Lung (tissue), 11 donors: ENCODE measurements at regions not wholly inside any gene's neighbourhood (a gene's known extent, or its start where the extent isn't known, plus 50 kb on each side); places are given as distances from the start of the nearest gene placed in this dataset.

Experiments used
- ATAC-seq: fragments of 200-7000 bp; cut with Tn5 transposase; one replicate; pipeline ENCODE4 v1.9.1; 2020; ENCODE audit warnings: moderate number of reproducible peaks; ENCODE audit not compliant: insufficient read depth, low FRiP score
- DNase-seq, 3 donors: peaks; one replicate each; pipeline ENCODE4 v3.0.0-alpha.2; 2013 to 2017
- H3K27ac ChIP-seq, 2 donors: one replicate each; pipeline ENCODE4 v1.5.1; 2013; ENCODE audit warnings: mild to moderate bottlenecking in 2 of 2, moderate library complexity in 2 of 2, control low read depth in 1 of 2, inconsistent platforms in 1 of 2, low read depth in 1 of 2, low read length in 1 of 2
- H3K27me3 ChIP-seq, 3 donors: one replicate each; pipeline ENCODE4 v1.5.1; 2013; ENCODE audit warnings: low read length in 2 of 3; ENCODE audit not compliant: control insufficient read depth in 3 of 3, insufficient read depth in 3 of 3
- H3K36me3 ChIP-seq, 4 donors: one replicate each; pipeline ENCODE4 v1.5.1; 2013; ENCODE audit warnings: low read length in 4 of 4, mild to moderate bottlenecking in 1 of 4, moderate library complexity in 1 of 4; ENCODE audit not compliant: control insufficient read depth in 4 of 4, insufficient read depth in 4 of 4
- H3K4me1 ChIP-seq, 5 donors: one replicate each; pipeline ENCODE4 v1.5.1; 2013; ENCODE audit warnings: low read length in 5 of 5, mild to moderate bottlenecking in 2 of 5, moderate library complexity in 1 of 5; ENCODE audit not compliant: control insufficient read depth in 5 of 5, insufficient read depth in 5 of 5
- H3K4me3 ChIP-seq: one replicate; pipeline ENCODE4 v1.5.1; 2013; ENCODE audit warnings: mild to moderate bottlenecking, control low read depth, moderate library complexity
- H3K9ac ChIP-seq, 2 donors: one replicate each; pipeline ENCODE4 v1.5.1; 2013; ENCODE audit warnings: low read length in 2 of 2, control low read depth in 1 of 2; ENCODE audit not compliant: insufficient read depth in 1 of 2
- H3K9me3 ChIP-seq, 4 donors: one replicate each; pipeline ENCODE4 v1.5.1; 2013; ENCODE audit warnings: low read length in 3 of 4, mild to moderate bottlenecking in 1 of 4, moderate library complexity in 1 of 4; ENCODE audit not compliant: control insufficient read depth in 4 of 4, insufficient read depth in 3 of 4
- CTCF ChIP-seq: IDR thresholded peaks from 2 replicates; pipeline ENCODE4 v1.5.1; 2012; ENCODE audit warnings: mild to moderate bottlenecking; ENCODE audit errors: control extremely low read depth, extremely low read depth
- WGBS, 2 donors: extraction: QIAGEN DNeasy Blood & Tissue Kit; methylation state at CpG; one replicate each; pipeline ENCODE4 v1.1.7; 2013; 5-methylcytosine and 5-hydroxymethylcytosine counted together
- donor health status: control.
- donor health status: control.
- donor health status: Bipolar disorder and iron deficiency.
- donor health status: healthy.
- donor health status: DM: yes; HTN: yes; CAD: no.

DNA sequence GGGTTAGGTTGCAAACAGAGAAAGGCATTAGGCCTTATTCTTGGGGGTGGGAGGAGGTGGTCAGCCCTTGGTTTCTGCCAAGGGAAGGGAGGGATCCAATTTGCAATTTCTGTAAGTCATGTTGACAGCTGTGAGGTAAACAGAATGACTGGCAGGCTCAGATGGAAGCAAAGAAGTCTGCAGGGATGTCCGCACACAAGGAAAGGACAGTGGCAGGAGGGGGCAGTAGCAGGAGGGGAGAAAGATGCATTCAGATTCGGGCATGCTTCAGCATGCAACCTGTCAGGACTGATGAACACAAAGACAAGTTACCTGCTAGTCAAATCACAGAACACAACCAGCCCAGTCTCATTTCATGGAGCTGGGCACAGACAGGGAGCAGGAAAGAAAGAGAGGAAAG lies 217.9 kb upstream of the FOXA2 start:
- Histone ChIP-seq H3K9me3 (no peaks in the 10 kb centered on the region), H3K36me3 (no peaks in the 10 kb centered on the region), H3K9ac (no peak overlapping the region), H3K27ac (no peak overlapping the region), H3K27me3 (no peaks in the 10 kb centered on the region), H3K4me1 (peaks cover 0 to 13% (median 3%) of the 10 kb centered on the region in 5 donors), H3K4me3 (no peak overlapping the region)
- ATAC-seq (no peak), DNase-seq (no peak)
- WGBS, 2 donors = 79 to 80% methylated on average over 2 of the region's 2 CpGs
- no peak for TF ChIP-seq CTCF

DNA sequence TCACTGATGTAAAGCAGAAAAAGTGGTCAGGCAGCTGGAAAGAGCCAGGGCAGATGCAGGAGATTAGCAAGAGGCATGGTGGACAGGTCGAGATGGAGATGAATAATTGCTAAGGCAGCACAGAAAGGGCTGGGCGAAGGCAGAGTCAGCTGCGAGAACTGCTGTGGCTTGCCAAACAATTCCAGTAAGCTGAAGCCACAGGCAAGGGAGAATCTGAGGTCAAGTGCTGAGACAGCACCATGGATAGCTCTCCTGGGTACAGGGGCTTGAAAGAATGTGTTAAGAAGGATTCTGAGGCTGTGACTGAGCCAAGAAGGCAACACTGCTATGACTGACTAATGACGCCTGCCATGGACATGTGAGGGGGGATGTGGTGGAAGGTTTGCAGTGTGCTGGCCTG lies 220.8 kb upstream of the FOXA2 start:
- DNase-seq (peak; percentile 65 to 83 (median 72)), ATAC-seq (peak; percentile 69)
- no peaks in the 10 kb centered on the region for H3K27me3 ChIP-seq
- no peaks in the 10 kb centered on the region for H3K9me3 ChIP-seq
- no peak overlapping the region for H3K9ac ChIP-seq
- no peaks in the 10 kb centered on the region for H3K36me3 ChIP-seq
- H3K4me1 ChIP-seq = peaks cover 0 to 17% (median 6%) of the 10 kb centered on the region in 5 donors
- H3K4me3 ChIP-seq = no peak overlapping the region
- WGBS, 2 donors = 72 to 74% methylated on average over 4 of the region's 4 CpGs
- no peak overlapping the region for H3K27ac ChIP-seq
- no peak for TF ChIP-seq CTCF

DNA sequence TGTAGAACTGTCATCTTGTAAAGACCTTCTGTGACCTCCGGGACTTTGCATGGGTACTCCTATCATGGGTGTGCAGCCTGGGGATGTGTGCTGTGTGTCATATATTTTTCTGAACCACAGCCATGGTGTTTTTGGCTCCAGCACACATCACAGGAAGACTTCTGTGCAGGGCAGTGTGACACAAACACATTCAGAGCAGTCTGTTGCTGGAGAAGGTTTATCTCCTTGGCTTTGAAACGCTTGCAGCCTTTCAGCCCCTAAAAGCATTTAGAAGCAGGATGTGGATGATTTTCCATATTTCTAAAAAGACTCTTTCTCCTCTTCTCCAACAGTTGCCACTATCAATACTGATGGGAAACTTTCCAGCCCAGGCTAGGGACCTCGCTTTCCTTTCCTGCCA lies 221.6 kb upstream of the FOXA2 start:
- no peak for TF ChIP-seq CTCF
- H3K4me3 ChIP-seq = no peak overlapping the region
- no peaks in the 10 kb centered on the region for H3K27me3 ChIP-seq
- no peak overlapping the region for H3K27ac ChIP-seq
- peaks cover 0 to 17% (median 6%) of the 10 kb centered on the region in 5 donors for H3K4me1 ChIP-seq
- no peak overlapping the region for H3K9ac ChIP-seq
- 87 to 94% methylated on average over 3 of the region's 3 CpGs for WGBS, 2 donors
- ATAC-seq = no peak
- H3K36me3 ChIP-seq = no peaks in the 10 kb centered on the region
- H3K9me3 ChIP-seq = no peaks in the 10 kb centered on the region
- no peak for DNase-seq

DNA sequence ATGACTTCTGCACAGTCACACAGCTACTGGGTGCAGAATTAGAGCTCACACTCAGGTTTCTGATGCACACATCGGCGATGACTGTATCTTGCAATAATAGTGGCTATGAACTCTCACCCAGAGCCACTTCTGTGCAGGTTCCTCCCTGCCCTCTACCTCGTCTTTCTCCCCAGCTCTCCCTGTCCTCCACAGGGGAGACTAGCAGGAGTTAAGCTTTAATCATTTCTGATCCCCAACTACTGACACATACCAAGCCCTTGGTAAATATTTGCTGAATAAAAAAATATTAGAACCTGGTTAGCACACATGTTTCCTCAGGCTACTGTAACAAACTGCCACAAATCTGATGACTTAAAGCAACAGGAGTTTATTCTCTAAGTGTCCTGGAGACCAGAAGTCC lies 222.7 kb upstream of the FOXA2 start:
- ATAC-seq = no peak
- Histone ChIP-seq H3K4me3 (no peak overlapping the region), H3K9ac (no peak overlapping the region), H3K27me3 (no peaks in the 10 kb centered on the region), H3K9me3 (no peaks in the 10 kb centered on the region), H3K36me3 (no peaks in the 10 kb centered on the region), H3K4me1 (peaks cover 0 to 17% (median 0%) of the 10 kb centered on the region in 5 donors), H3K27ac (no peak overlapping the region)
- no peak for DNase-seq
- no peak for TF ChIP-seq CTCF
- 73 to 89% methylated on average over 3 of the region's 3 CpGs for WGBS, 2 donors
